MCF 10A (cell line): ENCODE measurements at regions not wholly inside any gene's neighbourhood (a gene's known extent, or its start where the extent isn't known, plus 50 kb on each side); places are given as distances from the start of the nearest gene placed in this dataset.

Experiments used
- BruUV-seq: library from RNA; stranded (reverse); fragments of 400-500 nt; replicated peaks from 2 replicates; lab custom pipeline; 2021; lab: Mats Ljungman, UMichigan
- CTCF ChIA-PET: fragments of 300-600 bp; sonication (Branson Sonifier 250); formaldehyde crosslinking; extraction: SDS; loops from one replicate; lab custom pipeline; 2021; ENCODE audit warnings: antibody characterized with exemption, inconsistent platforms; lab: Yijun Ruan, JAX
- POLR2A ChIA-PET: fragments of 300-600, 350-650 bp; sonication (Branson Sonifier 250); formaldehyde crosslinking; extraction: SDS; loops from one replicate; lab custom pipeline; 2020; ENCODE audit warnings: antibody characterized with exemption, inconsistent platforms; lab: Yijun Ruan, JAX
- DNase-seq: peaks from one replicate; pipeline ENCODE4 v3.0.0-alpha.2; 2018; ENCODE audit not compliant: unreplicated experiment
- H3K27ac Mint-ChIP-seq: one replicate; pipeline ENCODE4 v1.8.0; 2022; ENCODE audit warnings: mild to moderate bottlenecking, low read depth, mixed read lengths; ENCODE audit not compliant: unreplicated experiment
- H3K27me3 Mint-ChIP-seq: one replicate; pipeline ENCODE4 v1.8.0; 2022; ENCODE audit warnings: mixed read lengths; ENCODE audit not compliant: insufficient read depth, unreplicated experiment
- H3K36me3 Mint-ChIP-seq: one replicate; pipeline ENCODE4 v1.8.0; 2022; ENCODE audit warnings: mild to moderate bottlenecking, moderate library complexity, mixed read lengths; ENCODE audit not compliant: insufficient read depth, unreplicated experiment
- H3K4me1 Mint-ChIP-seq: one replicate; pipeline ENCODE4 v1.8.0; 2022; ENCODE audit warnings: mixed read lengths; ENCODE audit not compliant: insufficient read depth, unreplicated experiment
- H3K4me3 Mint-ChIP-seq: one replicate; pipeline ENCODE4 v1.8.0; 2022; ENCODE audit warnings: mild to moderate bottlenecking, moderate library complexity, mixed read lengths; ENCODE audit not compliant: unreplicated experiment
- H3K9me3 Mint-ChIP-seq: one replicate; pipeline ENCODE4 v1.8.0; 2022; ENCODE audit warnings: mixed read lengths; ENCODE audit not compliant: unreplicated experiment
- intact Hi-C: fragments of 100-400 bp; cut with micrococcal nuclease; formaldehyde crosslinking; loops from 2 replicates; pipeline ENCODE4 v1.14.1; 2022
- TF ChIP-seq, protein P1 (sequence below): fragments of 200-600 bp; IDR thresholded peaks from one replicate; pipeline ENCODE4 v1.8.0; 2022; ENCODE audit warnings: antibody characterized with exemption, mild to moderate bottlenecking; ENCODE audit not compliant: unreplicated experiment

DNA sequence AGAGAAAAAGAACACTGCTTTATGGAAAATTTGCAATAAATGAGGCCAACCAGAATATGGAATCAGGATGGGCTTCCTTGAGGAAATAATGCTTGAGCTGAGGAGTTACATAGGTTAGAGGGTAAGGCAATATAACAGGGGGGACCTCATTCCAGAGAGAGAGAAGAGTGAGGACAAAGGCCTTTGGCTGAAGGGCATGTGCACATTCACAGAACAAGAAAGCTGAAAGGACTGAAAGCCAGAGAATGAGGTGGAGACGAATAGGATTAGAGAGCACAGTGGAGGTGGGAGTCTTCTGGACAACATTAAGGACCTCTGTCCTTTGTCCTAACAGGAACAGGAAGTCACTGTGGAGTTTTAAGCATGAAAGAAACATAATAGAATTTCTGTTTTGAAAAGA is 60.7 kb upstream of the MROH9 start:
- BruUV-seq: no TSS peak
- Mint-ChIP-seq H3K36me3 (no peaks in the 10 kb centered on the region), H3K4me3 (no peak overlapping the region), H3K4me1 (no peaks in the 10 kb centered on the region), H3K27ac (no peak overlapping the region), H3K9me3 (peaks cover 8% of the 10 kb centered on the region), H3K27me3 (peaks cover 12% of the 10 kb centered on the region)
- POLR2A ChIA-PET: interaction anchor here (0.7 kb wide), 1 partner anchor 975 kb away, joined by 5 read pairs; no protein-coding TSS in a partner anchor
- intact Hi-C loops: no loop called here
- CTCF ChIA-PET: interaction anchor here (0.6 to 1.1 kb wide), 4 partner anchors 94 to 1082 kb away, joined by 3 read pairs; no protein-coding TSS in a partner anchor
- TF ChIP-seq, protein P1, sequence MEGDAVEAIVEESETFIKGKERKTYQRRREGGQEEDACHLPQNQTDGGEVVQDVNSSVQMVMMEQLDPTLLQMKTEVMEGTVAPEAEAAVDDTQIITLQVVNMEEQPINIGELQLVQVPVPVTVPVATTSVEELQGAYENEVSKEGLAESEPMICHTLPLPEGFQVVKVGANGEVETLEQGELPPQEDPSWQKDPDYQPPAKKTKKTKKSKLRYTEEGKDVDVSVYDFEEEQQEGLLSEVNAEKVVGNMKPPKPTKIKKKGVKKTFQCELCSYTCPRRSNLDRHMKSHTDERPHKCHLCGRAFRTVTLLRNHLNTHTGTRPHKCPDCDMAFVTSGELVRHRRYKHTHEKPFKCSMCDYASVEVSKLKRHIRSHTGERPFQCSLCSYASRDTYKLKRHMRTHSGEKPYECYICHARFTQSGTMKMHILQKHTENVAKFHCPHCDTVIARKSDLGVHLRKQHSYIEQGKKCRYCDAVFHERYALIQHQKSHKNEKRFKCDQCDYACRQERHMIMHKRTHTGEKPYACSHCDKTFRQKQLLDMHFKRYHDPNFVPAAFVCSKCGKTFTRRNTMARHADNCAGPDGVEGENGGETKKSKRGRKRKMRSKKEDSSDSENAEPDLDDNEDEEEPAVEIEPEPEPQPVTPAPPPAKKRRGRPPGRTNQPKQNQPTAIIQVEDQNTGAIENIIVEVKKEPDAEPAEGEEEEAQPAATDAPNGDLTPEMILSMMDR: no peak
- no peak for DNase-seq

DNA sequence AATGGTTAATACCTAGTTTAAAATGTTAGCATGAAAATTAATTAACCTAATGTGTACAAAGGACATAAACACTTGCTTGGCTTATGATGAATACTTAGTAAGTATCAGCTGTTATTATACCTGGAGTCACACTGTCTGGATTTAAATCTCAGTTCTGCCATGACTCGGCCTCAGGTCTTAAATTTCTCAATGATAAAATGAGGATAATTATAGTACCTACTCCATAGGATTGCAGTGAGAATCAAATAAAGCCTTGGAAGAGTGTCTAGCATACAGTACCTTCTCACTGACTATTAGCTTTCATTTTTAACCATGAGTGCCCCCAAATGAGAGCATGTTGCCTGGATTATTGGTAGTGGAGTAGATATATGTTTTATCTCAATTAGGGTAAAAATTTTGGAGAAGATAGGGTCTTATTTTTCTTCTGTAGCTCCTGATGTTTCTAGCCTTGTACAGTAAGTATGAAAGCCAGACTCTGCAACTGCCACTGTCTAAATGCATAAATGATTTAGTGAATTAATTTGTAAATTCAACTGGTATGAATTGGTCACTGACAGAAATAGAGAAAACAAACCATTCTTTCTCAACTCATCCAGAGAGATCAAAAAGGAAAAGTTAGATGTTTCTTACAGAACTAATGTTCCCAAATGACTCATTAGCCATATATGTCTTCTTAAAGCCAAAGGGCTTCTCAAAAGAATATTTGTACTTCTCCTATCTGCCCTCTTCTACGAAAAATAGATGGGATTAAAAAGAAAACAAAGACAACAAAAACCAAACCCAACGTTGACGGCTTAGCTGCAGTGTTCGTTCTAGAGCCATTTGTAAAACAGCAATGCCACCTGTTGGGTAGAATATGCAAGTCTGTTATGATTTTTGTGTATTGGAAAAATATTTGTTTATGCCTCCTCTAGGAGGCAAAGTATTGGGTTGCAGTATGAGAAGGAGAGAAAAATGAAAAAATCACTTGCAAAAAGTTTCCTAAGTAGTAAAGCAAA is 53.8 kb upstream of the MROH9 start:
- Mint-ChIP-seq H3K27ac (no peak overlapping the region), H3K4me1 (peaks cover 7% of the 10 kb centered on the region), H3K9me3 (peaks cover 8% of the 10 kb centered on the region), H3K4me3 (no peak overlapping the region), H3K27me3 (peaks cover 12% of the 10 kb centered on the region), H3K36me3 (no peaks in the 10 kb centered on the region)
- POLR2A ChIA-PET: no interaction called here
- CTCF ChIA-PET: interaction anchor here (0.6 to 2.6 kb wide), 22 partner anchors 9 to 1302 kb away, joined by 3 to 9 read pairs (median 3); partner anchors contain the start of gene GORAB
- peak; percentile 69 for DNase-seq
- intact Hi-C loops: loop anchor here (1.0 to 10.0 kb wide), 5 partner anchors 114 to 1277 kb away; no protein-coding TSS in a partner anchor
- TF ChIP-seq, protein P1: peak; percentile 63
- no TSS peak for BruUV-seq
